GM18951 (cell line): ENCODE measurements at regions not wholly inside any gene's neighbourhood (a gene's known extent, or its start where the extent isn't known, plus 50 kb on each side); places are given as distances from the start of the nearest gene placed in this dataset.

ENCODE experiments used
- POLR2A ChIP-seq: IDR thresholded peaks from 4 replicates; pipeline ENCODE4 v1.6.1; 2011; ENCODE audit warnings: mild to moderate bottlenecking; ENCODE audit not compliant: insufficient read length, insufficient read depth; ENCODE audit errors: extremely low read depth
- in situ Hi-C: fragments of 300-500 bp; cut with MboI; formaldehyde crosslinking; loops from one replicate; pipeline ENCODE4 v1.12.0; 2022; ENCODE audit warnings: low sequenced_read_pairs, mixed read lengths, inconsistent platforms; ENCODE audit not compliant: unreplicated experiment

DNA sequence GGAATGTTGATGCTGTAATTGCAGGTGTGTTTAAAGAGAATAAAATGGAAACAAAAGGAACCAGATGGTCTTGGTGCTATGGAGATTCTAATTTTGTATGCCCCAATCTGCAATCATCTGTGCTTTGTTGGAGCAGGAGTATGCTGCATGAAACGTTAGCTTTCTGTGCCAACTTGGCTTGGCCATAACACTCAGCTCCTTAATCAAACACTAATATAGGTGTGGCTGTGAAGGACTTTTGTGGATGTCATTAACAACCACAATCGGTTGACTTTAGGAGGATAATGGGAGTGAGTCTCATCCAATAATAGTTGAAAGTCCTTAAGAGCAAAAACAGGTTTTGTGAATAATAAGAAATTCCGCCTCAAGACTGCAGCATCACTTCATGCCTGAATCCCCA, 399.2 kb downstream of the NLGN4X start:
- TF ChIP-seq POLR2A: no peak
- in situ Hi-C loops: no loop called here

DNA sequence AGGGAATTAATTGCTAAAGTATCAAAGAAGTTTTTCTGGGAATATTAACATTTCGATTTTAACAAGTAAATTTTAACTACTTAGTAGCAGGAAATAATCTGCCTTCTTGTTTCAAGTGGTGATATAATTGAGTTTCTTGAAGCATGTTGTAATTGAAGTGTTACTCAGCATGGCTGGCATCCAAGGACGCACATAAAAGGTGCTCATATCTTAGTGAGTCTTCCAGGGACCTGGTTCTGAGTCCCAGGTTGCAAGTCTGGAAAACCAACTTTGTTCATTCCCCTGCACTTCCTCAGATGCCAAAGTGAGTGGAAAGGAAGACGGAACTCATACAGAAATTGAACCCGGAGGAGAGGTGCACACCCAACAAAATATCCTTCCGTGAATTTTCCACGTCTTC, 399.6 kb downstream of the NLGN4X start:
- TF ChIP-seq POLR2A: no peak
- in situ Hi-C loops: no loop called here

DNA sequence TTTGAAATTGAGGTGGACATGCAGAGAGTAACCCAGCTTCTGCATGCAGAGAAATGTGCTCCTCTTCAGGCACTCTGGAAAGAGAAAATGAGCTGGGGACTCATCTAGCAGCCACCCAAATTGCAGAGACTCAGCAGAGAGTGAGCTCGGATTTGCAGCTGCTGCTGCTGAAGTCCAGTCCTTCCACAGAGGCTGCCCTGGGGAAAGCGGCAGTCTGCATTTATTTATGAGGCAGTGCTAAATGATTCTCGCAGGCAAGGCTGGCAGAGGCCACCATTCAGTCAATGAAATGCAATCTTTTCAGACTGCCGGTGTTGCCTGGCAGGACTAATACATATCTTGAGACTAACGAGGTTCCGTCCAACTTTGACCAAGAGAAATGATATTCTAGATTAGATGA, 404.8 kb downstream of the NLGN4X start:
- no peak for TF ChIP-seq POLR2A
- in situ Hi-C loops: no loop called here

GRCh38 chrX:5810636-5811035, 418.0 kb downstream of the NLGN4X start:
- TF ChIP-seq POLR2A: no peak
- in situ Hi-C loops: no loop called here

GRCh38 chrX:5807181-5807580, 421.5 kb downstream of the NLGN4X start:
- in situ Hi-C loops: no loop called here
- no peak for TF ChIP-seq POLR2A

GRCh38 chrX:5802391-5802790, 426.3 kb downstream of the NLGN4X start:
- no peak for TF ChIP-seq POLR2A
- in situ Hi-C loops: no loop called here

- in situ Hi-C loops: no loop called here
- no peak for TF ChIP-seq POLR2A
Measured at GRCh38 chrX:5791721-5792120, 436.9 kb downstream of the NLGN4X start.

DNA sequence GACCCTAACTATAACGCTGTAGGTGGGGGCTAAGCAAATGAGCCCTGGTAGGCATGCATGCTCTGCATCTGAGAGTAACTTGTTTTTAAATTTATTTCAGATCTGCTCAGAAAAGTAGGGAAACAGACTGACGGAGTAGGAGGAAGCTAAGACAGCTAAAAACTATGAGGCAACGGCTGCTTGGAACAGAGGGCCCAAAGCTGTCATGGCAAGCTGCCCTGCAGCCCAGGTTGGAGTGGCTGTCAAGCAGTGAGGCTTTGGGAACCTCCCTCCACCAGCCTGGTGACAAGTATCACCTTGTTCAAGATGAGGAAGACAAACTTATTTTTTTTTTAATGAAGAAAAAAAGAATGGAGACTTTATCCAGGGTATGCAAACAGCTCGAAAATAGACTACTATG, 439.8 kb downstream of the NLGN4X start:
- in situ Hi-C loops: no loop called here

DNA sequence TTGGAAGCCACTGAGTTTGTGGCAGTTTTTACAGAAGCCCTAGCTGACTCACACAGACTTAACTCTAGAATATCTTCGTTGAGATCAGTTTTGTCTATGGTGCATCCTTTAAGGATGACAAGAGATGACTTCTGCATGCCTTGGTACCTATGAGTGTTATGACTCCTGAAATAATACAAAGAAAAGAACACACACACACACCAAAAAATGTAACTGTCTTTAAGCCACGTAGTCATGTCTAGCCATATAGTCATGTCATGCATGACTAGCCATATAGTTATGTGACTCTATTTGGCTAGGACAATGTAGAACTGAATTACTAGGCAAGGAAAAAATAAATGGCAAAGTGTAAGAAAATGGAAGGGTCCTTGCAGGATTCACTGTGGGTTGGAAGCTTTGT, 447.8 kb downstream of the NLGN4X start:
- no peak for TF ChIP-seq POLR2A
- in situ Hi-C loops: no loop called here

More for the DNA sequence above, 439.8 kb downstream of the NLGN4X start:
- TF ChIP-seq POLR2A: no peak

DNA sequence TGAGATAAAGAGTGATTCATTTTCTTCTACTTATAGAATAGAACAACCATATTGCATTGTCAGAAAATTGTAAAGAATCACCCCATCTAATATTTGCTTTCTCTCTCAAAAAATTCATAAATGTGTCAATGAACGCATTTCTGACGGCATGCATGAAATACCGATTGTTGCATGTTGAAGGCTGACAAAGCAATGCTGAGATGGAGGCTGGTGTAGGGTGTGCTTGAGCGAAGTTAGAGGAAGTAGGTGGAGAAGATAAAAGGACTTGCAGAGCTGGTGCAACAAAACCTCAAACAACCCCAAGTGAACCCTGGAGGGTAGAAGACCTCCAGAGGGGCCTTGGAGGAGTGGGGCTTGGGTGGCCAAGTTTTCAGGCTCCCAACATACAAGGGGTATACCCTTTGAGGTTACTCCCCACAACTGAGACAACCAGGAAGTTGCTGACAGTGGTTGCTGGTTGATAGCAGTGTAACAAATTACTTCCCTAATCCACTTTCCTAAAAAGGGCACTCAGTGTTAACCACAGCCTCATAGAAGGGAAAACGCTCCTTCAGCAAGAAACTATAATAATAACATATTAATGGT, 452.7 kb downstream of the NLGN4X start:
- in situ Hi-C loops: no loop called here
- no peak for TF ChIP-seq POLR2A

GRCh38 chrX:5774446-5774845, 454.2 kb downstream of the NLGN4X start:
- in situ Hi-C loops: no loop called here

DNA sequence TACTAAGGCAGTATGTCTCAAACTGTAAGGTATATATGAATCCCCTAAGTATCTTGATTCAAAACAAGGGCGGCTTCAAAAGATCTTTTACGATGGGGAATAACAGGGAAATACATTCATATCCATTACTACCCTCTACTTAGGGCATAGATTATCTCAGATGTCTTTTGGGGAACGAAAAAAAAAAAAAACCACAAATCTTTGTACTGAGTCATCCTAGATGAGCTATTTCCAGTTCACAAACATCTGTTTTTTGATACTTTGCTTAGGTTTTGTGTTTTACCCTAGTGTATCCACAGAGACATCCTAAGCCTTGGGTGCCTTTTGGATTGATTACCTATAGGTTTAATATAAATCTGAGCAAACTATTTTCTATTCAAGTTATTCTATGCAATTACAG, 457.2 kb downstream of the NLGN4X start:
- no peak for TF ChIP-seq POLR2A
- in situ Hi-C loops: no loop called here

More at GRCh38 chrX:5774446-5774845, 454.2 kb downstream of the NLGN4X start:
- no peak for TF ChIP-seq POLR2A

DNA sequence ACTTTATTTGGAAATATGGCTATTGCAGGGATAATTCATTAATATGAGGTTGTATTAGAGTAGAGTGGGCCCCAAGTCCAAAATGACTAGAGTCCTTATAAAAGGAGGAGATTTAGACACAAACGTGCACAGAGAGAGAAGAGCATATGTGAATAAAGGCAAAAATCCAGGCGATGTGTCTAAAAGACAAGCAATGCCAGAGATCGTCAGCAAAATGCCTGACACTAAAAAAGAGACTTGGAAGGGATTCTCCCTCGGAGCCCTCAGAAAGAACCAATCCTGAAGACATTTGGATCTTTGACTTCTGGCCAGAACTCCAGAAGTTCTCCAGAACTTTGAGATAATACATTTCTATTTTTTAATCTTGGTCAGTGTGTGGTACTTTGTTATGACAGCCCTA, 472.1 kb downstream of the NLGN4X start:
- in situ Hi-C loops: no loop called here

GRCh38 chrX:5753291-5753690, 475.4 kb downstream of the NLGN4X start:
- in situ Hi-C loops: no loop called here
- TF ChIP-seq POLR2A: no peak

More for the DNA sequence above, 472.1 kb downstream of the NLGN4X start:
- TF ChIP-seq POLR2A: no peak

GRCh38 chrX:5752831-5753230, 475.8 kb downstream of the NLGN4X start:
- in situ Hi-C loops: no loop called here
- TF ChIP-seq POLR2A: no peak
